ENCODE measurements at regions not wholly inside any gene's neighbourhood (a gene's known extent, or its start where the extent isn't known, plus 50 kb on each side); places are given as distances from the start of the nearest gene placed in this dataset.

DNA sequence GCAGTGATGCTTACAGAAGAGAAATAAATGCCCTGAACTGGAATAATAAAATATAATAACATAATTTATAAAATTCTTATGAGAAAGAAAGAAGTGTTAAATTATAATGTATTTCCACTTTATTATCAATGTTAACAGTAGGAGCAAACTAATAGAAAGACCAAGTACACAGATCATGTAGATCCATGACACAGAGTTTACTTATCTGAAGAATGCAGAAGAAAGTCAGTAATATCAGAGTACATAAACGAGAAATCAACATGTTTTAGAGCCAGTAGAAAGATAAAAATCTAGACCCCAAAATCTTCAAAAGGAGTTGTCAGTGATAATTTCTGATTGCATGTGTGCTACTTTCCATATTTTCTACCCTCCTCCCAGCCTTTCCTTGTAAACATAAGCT lies 334.8 kb upstream of the MANEA start:
- no peak overlapping the region for H3K27ac ChIP-seq
- WGBS, 4 donors: 37 to 50% (median 46%) methylated on average over 1 of the region's 1 CpG
- H3K36me3 ChIP-seq: no peaks in the 10 kb centered on the region
- peaks cover 0 to 2% (median 0%) of the 10 kb centered on the region in 9 donors for H3K27me3 ChIP-seq
- no peak for ATAC-seq
- intact Hi-C loops (cut with DNase I): no loop called here
- DNase-seq: no peak
- no peak for TF ChIP-seq POLR2A (IDR thresholded peaks at IDR 0.05)
- TF ChIP-seq, protein P1, sequence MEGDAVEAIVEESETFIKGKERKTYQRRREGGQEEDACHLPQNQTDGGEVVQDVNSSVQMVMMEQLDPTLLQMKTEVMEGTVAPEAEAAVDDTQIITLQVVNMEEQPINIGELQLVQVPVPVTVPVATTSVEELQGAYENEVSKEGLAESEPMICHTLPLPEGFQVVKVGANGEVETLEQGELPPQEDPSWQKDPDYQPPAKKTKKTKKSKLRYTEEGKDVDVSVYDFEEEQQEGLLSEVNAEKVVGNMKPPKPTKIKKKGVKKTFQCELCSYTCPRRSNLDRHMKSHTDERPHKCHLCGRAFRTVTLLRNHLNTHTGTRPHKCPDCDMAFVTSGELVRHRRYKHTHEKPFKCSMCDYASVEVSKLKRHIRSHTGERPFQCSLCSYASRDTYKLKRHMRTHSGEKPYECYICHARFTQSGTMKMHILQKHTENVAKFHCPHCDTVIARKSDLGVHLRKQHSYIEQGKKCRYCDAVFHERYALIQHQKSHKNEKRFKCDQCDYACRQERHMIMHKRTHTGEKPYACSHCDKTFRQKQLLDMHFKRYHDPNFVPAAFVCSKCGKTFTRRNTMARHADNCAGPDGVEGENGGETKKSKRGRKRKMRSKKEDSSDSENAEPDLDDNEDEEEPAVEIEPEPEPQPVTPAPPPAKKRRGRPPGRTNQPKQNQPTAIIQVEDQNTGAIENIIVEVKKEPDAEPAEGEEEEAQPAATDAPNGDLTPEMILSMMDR (IDR thresholded peaks at IDR 0.05): no peak
- H3K4me1 ChIP-seq: no peaks in the 10 kb centered on the region
- no peaks in the 10 kb centered on the region for H3K9me3 ChIP-seq
- H3K4me3 ChIP-seq: no peak overlapping the region

DNA sequence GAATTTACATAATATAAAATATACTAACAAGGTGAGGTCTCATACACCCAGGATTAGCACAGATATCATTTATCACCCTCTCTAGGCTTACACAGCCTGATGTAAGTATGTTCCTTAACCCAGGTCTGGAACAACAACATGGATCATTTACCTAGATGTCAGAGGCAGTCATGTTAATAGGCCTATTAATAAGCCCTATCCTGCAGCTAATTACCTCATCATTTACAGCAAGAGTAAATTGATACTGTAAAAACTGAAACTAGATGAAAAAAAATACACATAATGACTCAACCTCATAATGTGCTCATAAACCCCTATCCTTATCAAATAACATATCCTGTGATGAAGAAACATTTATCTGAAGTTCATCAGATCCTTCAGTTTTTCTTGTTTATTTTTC lies 334.3 kb upstream of the MANEA start:
- no peak overlapping the region for H3K4me3 ChIP-seq
- no peaks in the 10 kb centered on the region for H3K4me1 ChIP-seq
- H3K27me3 ChIP-seq: peaks cover 0 to 1% (median 0%) of the 10 kb centered on the region in 9 donors
- TF ChIP-seq POLR2A (IDR thresholded peaks at IDR 0.05): no peak
- TF ChIP-seq, protein P1 (IDR thresholded peaks at IDR 0.05): no peak
- H3K9me3 ChIP-seq: no peaks in the 10 kb centered on the region
- intact Hi-C loops (cut with DNase I): no loop called here
- ATAC-seq (no peak), DNase-seq (no peak)
- no peak overlapping the region for H3K27ac ChIP-seq
- H3K36me3 ChIP-seq: no peaks in the 10 kb centered on the region

DNA sequence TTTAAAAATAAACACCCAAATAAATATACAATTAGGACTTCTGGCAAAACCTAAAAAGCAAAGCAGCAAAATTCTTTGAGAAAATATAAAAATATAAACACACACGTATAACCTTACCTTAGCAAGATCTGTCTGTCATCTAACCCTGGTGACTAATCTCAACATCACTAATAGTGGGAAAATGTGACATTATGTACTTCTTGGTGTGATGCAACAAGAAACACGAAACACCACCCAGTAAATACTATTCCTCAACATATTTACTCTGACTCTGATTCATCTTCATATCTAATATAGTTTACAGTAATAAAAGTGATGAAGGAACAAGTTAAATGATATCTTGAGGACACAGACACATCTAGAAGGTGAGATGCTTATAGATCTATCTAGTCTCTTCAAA lies 332.6 kb upstream of the MANEA start:
- no peak for ATAC-seq
- no peaks in the 10 kb centered on the region for H3K4me1 ChIP-seq
- H3K36me3 ChIP-seq: no peaks in the 10 kb centered on the region
- intact Hi-C loops (cut with DNase I): no loop called here
- no peaks in the 10 kb centered on the region for H3K27me3 ChIP-seq
- H3K9me3 ChIP-seq: no peaks in the 10 kb centered on the region
- H3K4me3 ChIP-seq: no peak overlapping the region
- DNase-seq: no peak
- no peak for TF ChIP-seq POLR2A (IDR thresholded peaks at IDR 0.05)
- TF ChIP-seq, protein P1 (IDR thresholded peaks at IDR 0.05): no peak
- 33 to 75% (median 57%) methylated on average over 2 of the region's 2 CpGs for WGBS, 4 donors
- H3K27ac ChIP-seq: no peak overlapping the region

DNA sequence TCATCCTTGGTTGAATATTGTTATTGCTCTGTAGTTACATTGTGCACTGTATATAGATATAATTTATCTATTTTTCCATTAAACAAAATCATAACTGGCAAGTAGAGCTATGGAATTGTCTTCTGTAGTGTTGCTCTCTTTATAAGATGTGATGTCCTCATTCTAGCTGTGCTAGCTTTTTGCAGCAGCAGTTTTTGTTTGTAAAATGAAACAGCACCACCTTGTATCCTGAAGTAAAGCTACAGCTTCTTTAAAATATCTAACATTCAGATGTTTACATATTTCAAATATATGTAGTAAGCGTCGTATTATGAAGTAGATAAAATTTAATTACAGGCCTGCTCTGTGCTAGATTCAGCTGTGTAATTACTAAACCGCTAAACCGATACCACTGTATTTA lies 328.8 kb upstream of the MANEA start:
- Histone ChIP-seq H3K27ac (no peak overlapping the region), H3K4me3 (no peak overlapping the region), H3K27me3 (no peaks in the 10 kb centered on the region), H3K9me3 (no peaks in the 10 kb centered on the region), H3K36me3 (no peaks in the 10 kb centered on the region), H3K4me1 (no peaks in the 10 kb centered on the region)
- 93 to 94% (median 94%) methylated on average over 4 of the region's 4 CpGs for WGBS, 4 donors
- TF ChIP-seq POLR2A (IDR thresholded peaks at IDR 0.05): no peak
- TF ChIP-seq, protein P1 (IDR thresholded peaks at IDR 0.05): no peak
- no peak for DNase-seq
- intact Hi-C loops (cut with DNase I): no loop called here
- ATAC-seq: no peak

Measured in heart left ventricle (tissue), 16 donors.